Osteocyte (in vitro differentiated cells): ENCODE measurements at regions not wholly inside any gene's neighbourhood (a gene's known extent, or its start where the extent isn't known, plus 50 kb on each side); places are given as distances from the start of the nearest gene placed in this dataset.

Experiments
- DNase-seq: peaks from one replicate; pipeline ENCODE4 v3.0.0; 2021; ENCODE audit warnings: mixed read lengths; ENCODE audit not compliant: unreplicated experiment; ENCODE audit errors: extremely low spot score
- H3K27ac Mint-ChIP-seq: one replicate; pipeline ENCODE4 v1.8.0; 2021; ENCODE audit warnings: mild to moderate bottlenecking, mixed read lengths; ENCODE audit not compliant: unreplicated experiment
- H3K27me3 Mint-ChIP-seq: one replicate; pipeline ENCODE4 v1.8.0; 2021; ENCODE audit warnings: mixed read lengths; ENCODE audit not compliant: unreplicated experiment
- H3K36me3 Mint-ChIP-seq: one replicate; pipeline ENCODE4 v1.8.0; 2021; ENCODE audit warnings: mixed read lengths; ENCODE audit not compliant: unreplicated experiment
- H3K4me1 Mint-ChIP-seq: one replicate; pipeline ENCODE4 v1.8.0; 2021; ENCODE audit warnings: mixed read lengths; ENCODE audit not compliant: unreplicated experiment
- H3K4me3 Mint-ChIP-seq: one replicate; pipeline ENCODE4 v1.8.0; 2021; ENCODE audit warnings: mild to moderate bottlenecking, moderate library complexity, mixed read lengths; ENCODE audit not compliant: unreplicated experiment
- H3K9me3 Mint-ChIP-seq: one replicate; pipeline ENCODE4 v1.8.0; 2021; ENCODE audit warnings: mixed read lengths; ENCODE audit not compliant: unreplicated experiment
- CTCF ChIP-seq: fragments of 200-600 bp; sonication (generic); IDR thresholded peaks from 2 replicates; pipeline ENCODE4 v1.5.0; 2021; ENCODE audit warnings: antibody characterized with exemption, mild to moderate bottlenecking, moderate library complexity

DNA sequence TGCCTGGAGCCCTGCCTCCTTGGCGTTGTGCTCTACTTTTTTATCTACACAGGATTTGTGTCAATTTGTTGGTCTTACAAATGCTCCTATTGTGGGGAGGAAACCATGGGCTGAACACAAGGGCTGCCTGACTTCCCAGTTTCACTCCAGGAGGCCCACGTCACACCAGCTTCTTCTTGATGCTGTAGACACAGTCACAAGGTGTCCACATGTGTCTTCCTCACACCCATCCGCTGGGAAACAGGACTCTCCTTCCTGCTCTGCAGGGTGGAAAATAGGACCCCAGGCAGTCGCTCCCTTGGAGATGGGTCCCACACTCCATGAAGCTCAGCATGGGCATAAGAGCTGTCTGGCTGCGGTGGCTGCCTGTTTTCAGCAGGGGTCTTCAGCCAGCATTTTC lies 468.2 kb downstream of the EPHA4 start:
- no peaks in the 10 kb centered on the region for H3K9me3 Mint-ChIP-seq
- no peak overlapping the region for H3K27ac Mint-ChIP-seq
- TF ChIP-seq CTCF, result no peak
- no peaks in the 10 kb centered on the region for H3K4me1 Mint-ChIP-seq
- no peak overlapping the region for H3K4me3 Mint-ChIP-seq
- H3K27me3 Mint-ChIP-seq, result peaks cover 5% of the 10 kb centered on the region
- DNase-seq, result no peak
- no peaks in the 10 kb centered on the region for H3K36me3 Mint-ChIP-seq

GRCh38 chr2:221104361-221104811 lies 467.7 kb downstream of the EPHA4 start:
- Mint-ChIP-seq H3K27ac (no peak overlapping the region), H3K4me1 (no peaks in the 10 kb centered on the region), H3K9me3 (no peaks in the 10 kb centered on the region), H3K27me3 (peaks cover 5% of the 10 kb centered on the region), H3K36me3 (no peaks in the 10 kb centered on the region), H3K4me3 (no peak overlapping the region)
- no peak for TF ChIP-seq CTCF
- DNase-seq, result no peak

- Mint-ChIP-seq H3K4me3 (no peak overlapping the region), H3K36me3 (no peaks in the 10 kb centered on the region), H3K27me3 (peaks cover 5% of the 10 kb centered on the region), H3K4me1 (no peaks in the 10 kb centered on the region), H3K9me3 (no peaks in the 10 kb centered on the region), H3K27ac (no peak overlapping the region)
- no peak for TF ChIP-seq CTCF
- DNase-seq, result no peak
These were observed 465.9 kb downstream of the EPHA4 start for GRCh38 chr2:221106241-221106640.

DNA sequence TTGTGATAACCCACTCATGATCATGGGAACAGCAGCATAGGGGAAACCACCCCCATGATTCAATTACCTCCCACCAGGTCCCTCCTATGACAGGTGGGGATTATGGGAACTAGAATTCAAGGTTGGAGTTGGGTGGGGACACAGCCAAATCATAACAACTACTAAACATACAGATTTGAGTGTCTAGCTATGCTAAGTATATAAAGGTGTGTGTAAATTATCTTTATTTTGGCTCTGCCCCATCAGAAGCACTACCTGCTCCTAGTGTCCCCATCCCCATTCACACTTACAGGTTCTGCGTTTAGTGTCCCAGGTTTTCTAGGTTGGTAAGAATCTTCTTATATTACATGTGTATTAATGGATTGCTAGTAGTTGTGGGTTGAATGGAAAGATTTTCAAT lies 464.7 kb downstream of the EPHA4 start:
- Mint-ChIP-seq H3K27ac (no peak overlapping the region), H3K4me1 (no peaks in the 10 kb centered on the region), H3K9me3 (no peaks in the 10 kb centered on the region), H3K36me3 (no peaks in the 10 kb centered on the region), H3K4me3 (no peak overlapping the region), H3K27me3 (peaks cover 5% of the 10 kb centered on the region)
- no peak for TF ChIP-seq CTCF
- DNase-seq, result no peak

DNA sequence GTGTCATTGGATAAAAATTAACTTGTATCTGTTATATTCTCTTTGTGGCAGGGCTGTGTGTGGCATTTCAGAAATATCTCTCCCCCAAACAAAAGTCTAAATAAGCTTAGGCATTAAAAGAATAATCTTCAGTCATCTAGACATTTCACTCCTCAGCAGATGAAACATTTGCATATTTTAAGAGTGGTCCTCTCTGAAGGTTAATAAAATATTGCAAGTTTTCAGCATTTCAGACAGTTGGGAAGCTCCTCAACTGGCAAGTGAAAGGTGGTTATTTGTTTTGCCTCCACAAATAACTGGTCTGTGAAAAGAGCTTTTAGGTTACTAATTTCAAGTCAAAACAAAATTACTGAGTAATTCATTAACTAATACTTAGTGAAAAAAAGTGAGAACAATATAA lies 462.6 kb downstream of the EPHA4 start:
- Mint-ChIP-seq H3K36me3 (no peaks in the 10 kb centered on the region), H3K4me3 (no peak overlapping the region), H3K4me1 (no peaks in the 10 kb centered on the region), H3K27ac (no peak overlapping the region), H3K27me3 (peaks cover 5% of the 10 kb centered on the region), H3K9me3 (no peaks in the 10 kb centered on the region)
- no peak for DNase-seq
- no peak for TF ChIP-seq CTCF
